ENCODE measurements at regions not wholly inside any gene's neighbourhood (a gene's known extent, or its start where the extent isn't known, plus 50 kb on each side); places are given as distances from the start of the nearest gene placed in this dataset.
A peak's percentile ranks its signal among the peaks of the same experiment; 100 is the strongest.

DNA sequence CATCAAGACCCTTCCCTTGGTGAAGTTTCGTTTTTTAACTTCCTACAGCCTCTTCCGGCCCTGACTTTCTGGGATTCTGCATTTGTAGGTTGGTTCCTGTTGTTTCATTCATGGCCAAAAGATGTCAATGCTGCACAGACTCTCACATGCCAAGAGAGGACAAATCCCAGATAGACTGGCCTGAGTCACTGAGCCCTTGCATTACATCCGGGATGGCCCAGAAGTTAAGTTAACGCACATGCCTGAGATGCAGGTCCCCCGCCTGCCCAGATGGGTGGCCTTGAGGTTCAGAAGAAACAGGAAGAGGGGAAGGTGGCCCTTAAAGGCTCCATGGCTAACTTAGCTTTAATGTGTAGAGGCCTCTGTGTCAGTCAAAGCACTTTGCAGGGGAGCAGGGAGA, 51.6 kb upstream of the SRGAP3 start:
- no peak for DNase-seq (ENCODE audit: extremely low read depth in 1 of 2, low read depth in 1 of 2)

DNA sequence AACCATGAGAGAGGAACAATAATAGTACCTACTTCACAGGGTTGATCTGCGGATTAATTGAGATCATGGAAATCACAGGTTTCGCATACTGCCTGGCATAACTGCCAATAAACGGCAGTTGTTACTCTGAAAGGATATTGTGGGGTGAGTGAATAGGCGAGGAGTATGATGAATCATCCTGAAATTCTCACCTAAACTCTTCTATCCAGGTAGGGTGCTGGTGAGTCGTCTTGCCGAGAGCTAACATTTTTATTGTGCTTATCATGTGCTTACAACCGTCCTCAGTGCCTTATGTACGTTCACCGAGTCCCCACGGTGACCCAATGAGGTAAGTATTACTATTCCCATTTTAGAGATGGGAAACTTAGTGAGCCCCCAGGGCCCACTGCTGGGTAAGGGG, 52.4 kb upstream of the SRGAP3 start:
- no peak for DNase-seq (ENCODE audit: extremely low read depth in 1 of 2, low read depth in 1 of 2)

DNA sequence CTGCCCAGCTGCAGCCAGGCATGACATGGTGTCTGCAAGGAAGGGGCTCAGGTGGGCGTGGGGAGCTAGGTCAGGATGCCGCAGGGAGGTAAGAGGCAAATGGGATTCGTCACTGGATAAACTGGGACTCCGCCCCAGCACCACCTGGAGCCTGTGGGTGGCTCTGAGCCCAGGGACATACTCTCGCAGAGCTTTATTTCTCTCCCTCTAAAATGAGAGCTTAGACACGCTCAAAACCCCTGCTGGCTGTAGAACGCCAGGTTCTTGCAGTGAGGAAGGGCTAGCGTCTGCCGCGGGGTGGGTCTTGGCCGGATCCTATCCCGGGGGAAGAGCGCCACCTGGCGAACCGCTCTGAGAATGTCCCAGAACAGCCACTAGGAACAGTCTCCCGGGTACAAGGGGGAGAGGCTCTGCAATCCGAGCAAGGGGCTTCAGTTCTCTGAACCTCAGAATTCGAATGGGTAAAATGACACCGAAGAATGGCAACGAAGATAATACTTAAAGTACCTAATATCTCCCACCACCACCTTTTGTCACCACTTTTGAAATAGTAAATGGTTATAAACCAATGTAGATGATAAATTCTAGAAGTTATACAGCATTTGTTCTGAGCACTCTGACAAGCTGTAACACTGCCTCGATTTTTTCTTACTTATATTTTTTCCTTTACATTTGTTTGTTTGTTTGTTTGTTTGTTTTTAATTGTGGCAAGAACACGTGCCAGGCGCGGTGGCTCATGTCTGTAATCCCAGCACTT, 53.2 kb upstream of the SRGAP3 start:
- DNase-seq (ENCODE audit: extremely low read depth in 1 of 2, low read depth in 1 of 2) = peak; percentile 41 to 42

DNA sequence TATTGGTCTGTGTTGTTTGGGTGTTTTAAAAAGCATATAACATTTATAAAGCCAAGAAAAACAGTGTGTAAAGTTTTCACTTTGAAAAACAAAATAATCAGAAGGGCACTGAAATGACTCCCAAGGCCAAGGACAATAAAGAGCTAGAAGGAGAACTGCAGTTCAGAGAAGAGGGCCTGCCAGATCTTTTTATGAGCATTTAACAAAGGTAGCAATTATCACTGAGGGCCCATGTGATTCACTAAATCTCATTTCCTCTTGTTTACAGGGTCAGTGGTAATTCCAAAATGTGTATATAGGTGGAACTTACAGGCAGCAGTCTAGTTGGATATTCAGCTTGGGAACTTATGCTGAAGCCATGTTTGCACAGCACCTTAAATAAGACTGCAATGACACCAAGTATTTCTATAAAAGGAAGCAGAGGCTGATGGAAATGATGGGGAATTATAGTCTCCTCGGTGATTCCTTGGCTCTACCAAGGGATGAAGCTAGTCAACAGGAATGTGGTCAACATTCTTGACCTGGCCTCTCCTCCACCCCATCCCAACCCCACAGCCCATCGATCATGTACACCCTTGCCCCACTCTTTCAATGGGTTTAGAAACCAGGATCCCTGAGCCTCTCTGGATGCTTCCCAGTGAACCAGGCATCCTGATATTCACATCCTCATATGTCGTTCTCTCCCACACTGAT, 54.4 kb upstream of the THUMPD3 start:
- DNase-seq (ENCODE audit: extremely low read depth in 1 of 2, low read depth in 1 of 2) = no peak

DNA sequence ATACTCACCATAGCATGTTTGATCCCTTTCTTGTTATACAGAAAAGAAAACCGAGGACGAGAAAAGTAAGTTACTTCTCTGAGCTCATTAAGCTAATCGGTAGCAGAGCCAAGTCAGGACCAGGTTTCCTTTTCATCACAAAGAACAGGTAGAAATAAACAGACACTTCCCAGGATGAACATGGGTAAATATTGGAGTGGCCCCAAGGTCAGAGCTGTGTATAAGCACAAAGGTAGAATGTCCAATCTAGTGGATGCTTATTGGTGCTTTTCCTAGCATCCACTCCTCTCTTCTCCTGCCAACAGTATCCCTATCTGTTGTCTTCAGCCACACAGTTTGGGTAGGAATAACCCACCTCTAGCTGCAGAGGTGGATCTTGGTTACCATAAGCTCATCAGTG, 52.8 kb upstream of the THUMPD3 start:
- DNase-seq (ENCODE audit: extremely low read depth in 1 of 2, low read depth in 1 of 2) = no peak

DNA sequence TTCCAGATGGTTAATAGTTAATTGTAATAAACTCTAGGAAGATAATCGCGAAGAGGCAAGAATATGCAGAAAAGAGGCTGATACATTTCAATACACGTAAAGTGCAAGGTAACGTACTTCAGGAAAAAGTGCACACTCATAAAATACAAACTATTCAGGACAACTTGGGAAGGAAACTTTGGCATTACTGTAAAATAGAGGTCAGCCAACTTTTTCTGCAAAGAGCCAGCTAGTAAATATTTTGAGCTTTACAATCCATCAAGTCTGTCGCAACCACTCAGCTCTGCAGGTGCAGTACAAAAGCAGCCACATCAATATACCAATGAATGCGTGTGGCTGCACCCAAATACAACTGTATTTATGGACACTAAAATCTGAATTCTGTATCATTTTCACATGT, 51.6 kb upstream of the THUMPD3 start:
- no peak for DNase-seq (ENCODE audit: extremely low read depth in 1 of 2, low read depth in 1 of 2)

Measured in stimulated activated CD8-positive, alpha-beta memory T cell treated with anti-CD3 and anti-CD28 coated beads, Interleukin-7, amount 100 ng/mL, for 48 hours (primary cell).